ENCODE measurements at regions not wholly inside any gene's neighbourhood (a gene's known extent, or its start where the extent isn't known, plus 50 kb on each side); places are given as distances from the start of the nearest gene placed in this dataset.
A peak's percentile ranks its signal among the peaks of the same experiment; 100 is the strongest.
"Not testable (repeated sequence)": the region's sequence is repeated elsewhere in the genome, so short reads cannot be mapped to it uniquely, and the experiment has no call there.

DNA sequence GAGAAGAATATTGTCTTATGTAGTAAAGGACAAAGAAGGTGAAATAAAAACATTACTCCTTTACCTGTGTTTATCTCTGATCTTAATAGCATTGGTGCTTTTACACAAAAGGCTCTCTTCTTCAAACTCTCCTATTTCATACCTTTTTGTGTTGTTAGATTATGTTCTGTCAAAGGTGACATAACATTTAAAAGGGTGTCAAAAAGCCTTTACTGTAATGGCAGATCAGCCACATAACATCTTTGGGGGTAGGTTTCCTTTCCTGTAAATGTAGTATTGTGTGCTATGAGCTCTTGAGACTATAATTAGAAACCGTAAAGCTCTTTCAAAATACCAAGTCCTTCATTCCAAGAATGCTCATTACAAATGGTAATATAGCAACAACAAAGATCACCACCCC, 400.1 kb downstream of the LNPK start:
- DNase-seq = no peak

DNA sequence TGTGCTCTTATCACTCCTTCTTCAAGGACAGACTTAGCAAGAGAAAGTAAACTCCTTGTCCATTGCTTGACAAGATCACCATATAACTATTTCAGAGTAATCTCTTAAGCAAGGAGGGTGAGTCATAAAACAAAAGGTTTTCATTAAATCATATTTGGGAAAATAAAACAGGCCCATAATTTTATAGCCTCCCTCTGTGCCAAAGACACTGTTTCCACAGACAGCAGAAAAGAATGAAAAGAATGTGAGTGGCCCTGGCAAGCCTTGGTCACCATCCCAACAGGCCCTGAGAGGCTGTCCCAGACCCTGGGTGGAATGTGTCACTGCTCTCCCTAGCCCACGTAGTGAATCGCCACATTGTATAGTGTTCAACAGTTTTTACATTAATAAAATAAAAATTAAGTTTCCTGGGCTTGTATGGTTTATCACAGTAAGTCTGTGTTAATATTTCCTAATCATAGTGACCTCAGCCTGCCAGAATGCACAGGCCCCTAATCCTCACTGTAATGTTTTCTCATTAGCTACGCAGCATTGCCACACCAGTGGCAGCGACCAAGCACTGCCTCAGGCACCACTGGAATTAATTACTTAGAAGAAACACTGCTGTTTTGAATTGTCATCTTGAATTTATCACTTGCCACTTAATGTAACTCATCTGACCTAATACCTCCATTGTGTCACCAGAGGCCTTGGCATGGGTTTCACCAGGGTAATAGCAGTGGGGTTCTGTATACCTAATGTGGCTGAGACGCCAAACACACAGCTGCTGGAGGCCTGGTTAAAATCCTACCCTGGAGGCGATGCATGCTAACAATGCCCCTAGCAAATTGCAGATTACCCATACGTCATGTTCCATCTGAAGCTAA, 401.9 kb downstream of the LNPK start:
- no peak for DNase-seq

DNA sequence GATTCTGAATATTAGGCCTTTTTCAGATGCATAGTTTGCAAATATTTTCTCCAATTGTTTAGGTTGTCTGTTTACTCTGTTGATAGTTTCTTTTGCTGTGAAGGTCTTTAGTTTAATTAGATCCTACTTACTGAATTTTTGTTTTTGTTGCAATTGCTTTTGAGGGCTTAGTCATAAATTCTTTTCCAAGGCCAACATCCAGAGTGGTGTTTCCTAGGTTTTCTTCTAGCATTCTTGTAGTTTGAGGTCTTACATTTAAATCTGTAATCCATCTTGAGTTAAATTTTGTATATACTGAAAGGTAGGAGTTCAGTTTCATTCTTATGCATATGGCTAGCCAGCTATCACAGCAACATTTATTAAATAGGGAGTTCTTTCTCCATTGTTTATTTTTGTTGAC, 404.8 kb downstream of the LNPK start:
- no peak for DNase-seq

DNA sequence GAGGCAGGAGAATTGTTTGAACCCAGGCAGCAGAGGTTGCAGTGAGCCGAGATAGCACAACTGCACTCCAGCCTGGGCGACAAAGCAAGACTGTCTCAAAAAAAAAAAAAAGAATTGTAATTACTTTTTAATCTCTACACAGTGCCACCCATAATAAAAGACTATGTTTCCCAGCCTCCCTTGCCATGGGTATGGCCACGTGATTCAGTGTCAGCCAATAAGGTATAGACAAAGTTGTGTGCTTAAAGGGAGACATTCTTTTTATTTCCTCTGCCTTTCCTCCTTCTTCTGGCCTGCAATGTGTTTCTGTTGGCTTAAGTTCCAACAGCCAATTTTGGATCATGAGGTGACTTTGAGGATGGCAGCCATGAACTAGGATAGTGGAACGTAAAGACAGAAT, 406.9 kb downstream of the LNPK start:
- DNase-seq = no peak

DNA sequence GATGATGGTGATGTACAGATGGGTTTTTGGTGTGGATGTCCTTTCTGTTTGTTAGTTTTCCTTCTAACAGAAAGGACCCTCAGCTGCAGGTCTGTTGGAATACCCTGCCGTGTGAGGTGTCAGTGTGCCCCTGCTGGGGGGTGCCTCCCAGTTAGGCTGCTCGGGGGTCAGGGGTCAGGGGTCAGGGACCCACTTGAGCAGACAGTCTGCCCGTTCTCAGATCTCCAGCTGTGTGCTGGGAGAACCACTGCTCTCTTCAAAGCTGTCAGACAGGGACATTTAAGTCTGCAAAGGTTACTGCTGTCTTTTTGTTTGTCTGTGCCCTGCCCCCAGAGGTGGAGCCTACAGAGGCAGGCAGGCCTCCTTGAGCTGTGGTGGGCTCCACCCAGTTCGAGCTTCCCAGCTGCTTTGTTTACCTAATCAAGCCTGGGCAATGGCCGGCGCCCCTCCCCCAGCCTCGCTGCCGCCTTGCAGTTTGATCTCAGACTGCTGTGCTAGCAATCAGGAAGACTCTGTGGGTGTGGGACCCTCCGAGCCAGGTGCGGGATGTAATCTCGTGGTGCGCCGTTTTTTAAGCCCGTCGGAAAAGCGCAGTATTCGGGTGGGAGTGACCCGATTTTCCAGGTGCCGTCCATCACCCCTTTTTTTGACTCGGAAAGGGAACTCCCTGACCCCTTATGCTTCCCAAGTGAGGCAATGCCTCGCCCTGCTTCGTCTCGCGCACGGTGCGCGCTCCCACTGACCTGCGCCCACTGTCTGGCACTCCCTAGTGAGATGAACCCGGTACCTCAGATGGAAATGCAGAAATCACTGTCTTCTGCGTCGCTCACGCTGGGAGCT, 408.2 kb downstream of the LNPK start:
- DNase-seq = not testable (repeated sequence)

DNA sequence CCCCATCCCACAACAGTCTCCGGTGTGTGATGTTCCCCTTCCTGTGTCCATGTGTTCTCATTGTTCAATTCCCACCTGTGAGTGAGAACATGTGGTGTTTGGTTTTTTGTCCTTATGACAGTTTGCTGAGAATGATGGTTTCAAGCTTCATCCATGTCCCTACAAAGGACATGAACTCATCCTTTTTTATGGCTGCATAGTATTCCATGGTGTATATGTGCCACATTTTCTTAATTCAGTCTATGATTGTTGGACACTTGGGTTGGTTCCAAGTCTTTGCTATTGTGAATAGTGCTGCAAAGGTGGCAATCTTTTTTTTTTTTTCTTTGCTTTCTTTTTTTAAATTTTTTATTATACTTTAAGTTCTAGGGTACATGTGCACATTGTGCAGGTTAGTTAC, 406.7 kb upstream of the ATP5MC3 start:
- DNase-seq = not testable (repeated sequence)

DNA sequence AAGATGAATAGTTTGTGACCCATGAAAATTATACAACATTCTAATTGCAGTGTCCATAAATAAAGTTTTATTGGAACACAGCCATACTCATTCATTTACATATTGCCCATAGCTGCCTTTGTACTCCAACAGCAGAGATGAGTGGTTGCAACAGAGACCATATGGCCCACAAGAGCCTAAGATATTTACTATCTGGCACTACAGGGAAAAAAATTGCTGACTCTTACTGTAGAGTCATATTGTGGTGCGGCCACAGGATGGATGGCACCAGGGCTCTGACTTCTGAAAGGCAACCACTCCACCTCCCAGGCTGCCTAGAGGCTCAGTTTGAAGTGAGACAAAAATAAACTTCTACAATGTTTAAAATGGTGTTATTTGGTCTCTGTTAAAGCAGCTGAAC, 404.0 kb upstream of the ATP5MC3 start:
- no peak for DNase-seq

DNA sequence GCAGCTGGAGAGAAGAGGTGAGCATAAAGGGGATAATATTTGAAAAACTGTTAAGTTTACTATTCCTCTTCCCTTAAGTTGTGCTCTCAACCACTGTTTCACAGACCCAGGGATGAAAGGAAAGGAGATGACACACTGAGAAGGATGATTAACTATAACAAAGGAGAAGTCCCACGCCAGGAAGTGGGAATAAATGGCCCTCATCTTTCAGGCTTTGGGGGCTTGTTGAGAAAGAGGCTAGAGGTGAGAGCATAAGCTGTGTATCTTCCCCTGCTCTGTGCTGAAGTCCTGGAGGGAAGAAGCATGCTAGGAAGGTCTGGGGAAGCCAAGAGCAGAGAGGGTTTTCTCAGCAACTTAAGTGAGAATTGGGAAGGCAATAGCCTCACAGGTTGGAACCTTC, 399.1 kb upstream of the ATP5MC3 start:
- peak; percentile 64 to 69 for DNase-seq

DNA sequence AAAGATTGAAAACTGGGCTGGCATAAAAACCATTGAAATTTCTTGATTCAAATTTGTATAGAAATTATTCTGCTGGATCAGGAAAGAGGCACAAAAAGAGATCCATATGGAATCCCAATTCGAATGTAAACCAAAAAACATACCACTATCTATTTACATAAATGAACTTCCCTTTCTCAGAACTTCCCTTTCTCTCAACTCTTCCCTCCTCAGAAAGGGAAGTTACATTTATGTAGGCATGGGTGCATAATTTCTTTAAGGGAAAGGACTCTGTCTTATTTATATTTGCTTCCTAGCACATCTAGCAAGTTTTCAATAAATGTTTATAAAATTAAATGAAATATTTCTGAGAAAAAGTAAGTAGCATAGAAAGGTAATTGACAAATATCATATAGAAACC, 398.1 kb upstream of the ATP5MC3 start:
- peak; percentile 92 to 98 for DNase-seq

DNA sequence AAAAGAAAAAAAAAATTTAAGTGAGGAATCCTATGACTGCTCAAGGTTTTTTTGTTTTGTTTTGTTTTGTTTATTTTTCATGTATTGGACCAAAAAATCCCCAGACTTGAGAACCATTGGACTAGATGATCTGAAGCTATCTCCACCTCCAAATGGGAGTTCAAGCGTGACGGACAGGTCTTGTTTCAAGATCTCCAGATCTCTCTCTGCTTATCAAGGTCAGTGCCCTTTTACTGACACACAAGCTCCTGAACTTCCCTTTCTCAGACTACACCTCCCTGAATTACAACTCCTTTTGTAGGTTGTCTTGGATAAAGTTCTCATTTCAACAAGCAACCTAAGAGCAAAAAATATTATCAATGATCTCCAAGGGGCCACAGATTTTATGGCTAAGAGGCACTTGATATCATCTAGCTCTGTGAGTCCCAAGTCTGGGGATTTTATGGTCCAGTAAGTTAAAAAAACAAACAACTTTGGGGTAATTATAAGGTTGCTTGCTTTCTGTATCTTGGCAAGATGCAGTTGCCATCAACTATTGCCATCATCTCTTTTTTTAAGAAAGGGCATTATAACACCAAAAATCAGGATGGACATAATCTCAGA, 396.0 kb upstream of the ATP5MC3 start:
- DNase-seq = peak; percentile 28 to 38

DNA sequence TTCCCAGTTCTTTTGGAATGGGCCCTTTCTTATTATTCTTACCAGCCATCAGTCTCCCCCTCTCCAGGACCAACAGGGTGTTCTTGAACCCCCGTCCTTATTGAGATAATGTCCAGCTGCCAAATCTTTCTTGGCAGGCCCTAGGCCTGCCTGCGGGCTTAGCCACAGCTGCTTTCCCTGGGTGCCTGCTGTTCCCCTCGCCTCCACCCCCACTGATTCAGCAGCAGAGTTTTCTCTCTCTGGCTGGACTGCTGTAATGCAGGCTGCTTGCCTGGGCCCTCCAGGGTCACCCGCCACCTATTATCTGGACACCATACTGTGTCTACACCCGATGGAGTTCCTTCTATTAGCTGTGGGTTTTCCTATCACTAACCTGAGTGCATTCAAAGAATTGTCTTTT, 395.4 kb upstream of the ATP5MC3 start:
- DNase-seq = no peak

DNA sequence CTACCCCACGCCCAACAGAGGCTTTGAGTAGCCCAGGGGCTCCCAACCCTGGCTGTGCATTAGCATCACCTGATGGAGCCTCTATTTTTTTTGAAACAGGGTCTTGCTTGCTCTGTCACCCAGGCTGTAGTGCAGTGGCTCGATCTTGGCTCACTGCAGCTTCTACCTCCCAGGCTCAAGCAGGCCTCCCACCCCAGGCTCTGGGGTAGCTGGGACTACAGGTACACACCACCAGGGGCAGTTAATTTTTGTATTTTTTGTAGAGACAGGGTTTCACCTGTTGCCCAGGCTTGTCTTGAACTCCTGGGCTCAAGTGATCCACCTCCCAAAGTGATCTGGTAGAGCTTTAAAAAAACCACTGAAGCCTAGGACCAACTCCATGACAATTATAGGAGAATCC, 394.8 kb upstream of the ATP5MC3 start:
- no peak for DNase-seq

DNA sequence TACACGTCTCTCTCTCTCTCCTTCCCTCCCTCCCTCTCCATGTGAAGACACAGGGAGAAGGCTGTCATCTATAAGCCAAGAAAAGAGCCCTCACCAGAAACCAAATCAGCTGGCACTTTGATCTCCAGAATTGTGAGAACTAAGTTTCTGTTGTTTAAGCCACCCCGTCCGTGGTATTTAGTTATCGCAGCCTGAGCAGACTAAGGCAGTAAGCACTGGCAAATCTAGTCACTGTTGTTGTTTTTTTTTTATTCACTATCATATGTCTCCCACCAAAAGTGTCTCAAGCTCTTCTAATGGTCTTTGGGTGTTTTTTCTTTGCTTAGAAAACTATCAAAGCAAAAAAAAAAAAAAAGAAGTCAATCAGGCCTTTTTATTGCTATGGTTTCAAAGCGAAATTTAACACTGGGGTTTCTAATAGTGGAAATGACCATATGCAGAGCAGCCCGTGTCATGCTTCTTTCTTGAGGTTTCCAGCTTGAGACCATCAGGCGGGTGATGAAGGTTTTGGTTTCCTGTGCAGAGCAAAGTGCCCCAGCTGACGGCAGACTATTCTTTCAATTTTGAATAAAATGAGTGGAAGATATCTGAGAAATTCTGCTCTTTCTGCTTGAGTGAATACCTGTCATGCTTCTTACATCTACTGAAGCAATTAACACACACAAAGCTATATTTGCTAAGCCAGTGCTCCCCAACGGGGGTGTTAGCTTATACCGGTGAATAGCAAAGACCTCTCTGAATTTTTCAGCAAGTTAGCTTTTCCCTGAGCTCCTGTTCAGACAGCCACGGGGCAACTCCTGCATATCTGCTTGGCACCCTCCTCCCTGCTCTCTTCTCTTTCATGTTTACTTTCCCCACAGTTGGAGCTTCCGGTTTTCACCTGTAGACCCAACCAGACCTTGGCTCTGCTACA, 394.1 kb upstream of the ATP5MC3 start:
- peak; percentile 95 for DNase-seq

DNA sequence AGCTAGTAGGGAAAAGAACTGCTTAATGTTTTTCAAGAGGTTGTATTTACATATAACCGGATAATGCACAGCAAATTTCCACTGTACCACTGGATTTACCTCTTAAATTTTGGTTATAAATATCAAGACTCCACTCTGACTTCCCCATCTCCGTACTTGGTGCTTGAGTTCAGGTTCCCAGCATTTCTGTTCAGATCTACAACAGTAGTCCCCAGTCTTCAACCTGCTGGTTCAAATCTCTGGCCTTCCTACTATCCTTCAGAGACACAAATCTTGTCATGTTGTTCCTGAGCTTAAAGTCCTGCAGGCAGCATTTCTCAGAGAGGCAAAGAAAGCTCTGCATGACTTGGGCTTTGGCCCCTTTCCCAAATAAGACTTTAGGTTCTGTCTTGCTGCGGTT, 392.6 kb upstream of the ATP5MC3 start:
- DNase-seq = no peak

DNA sequence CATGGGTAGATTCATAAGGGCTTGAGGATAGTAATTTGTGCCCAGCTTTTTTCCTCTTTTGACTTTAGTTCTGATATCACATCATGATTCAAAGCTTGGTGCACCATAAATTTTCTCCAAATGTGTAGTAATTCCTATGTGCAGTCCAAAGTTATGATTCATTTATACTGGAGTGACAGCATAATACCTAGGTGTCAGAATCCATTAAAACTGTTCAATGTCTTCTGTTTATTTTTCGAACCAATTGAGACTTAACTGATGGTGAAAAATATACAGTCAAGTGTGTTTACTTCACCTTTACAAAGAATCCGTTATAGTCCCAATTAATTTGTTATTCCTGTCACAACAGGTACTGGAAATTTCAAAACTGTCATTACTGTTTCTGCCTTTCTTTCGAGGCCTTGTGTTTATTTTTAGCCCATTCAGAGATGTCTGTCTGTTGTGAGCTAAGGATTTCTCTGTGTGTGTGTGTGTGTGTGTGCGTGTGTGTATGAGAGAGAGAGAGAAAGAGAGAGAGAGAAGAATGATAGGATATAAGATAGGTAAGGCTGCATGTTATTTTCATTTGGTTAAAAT, 389.7 kb upstream of the ATP5MC3 start:
- DNase-seq = no peak

DNA sequence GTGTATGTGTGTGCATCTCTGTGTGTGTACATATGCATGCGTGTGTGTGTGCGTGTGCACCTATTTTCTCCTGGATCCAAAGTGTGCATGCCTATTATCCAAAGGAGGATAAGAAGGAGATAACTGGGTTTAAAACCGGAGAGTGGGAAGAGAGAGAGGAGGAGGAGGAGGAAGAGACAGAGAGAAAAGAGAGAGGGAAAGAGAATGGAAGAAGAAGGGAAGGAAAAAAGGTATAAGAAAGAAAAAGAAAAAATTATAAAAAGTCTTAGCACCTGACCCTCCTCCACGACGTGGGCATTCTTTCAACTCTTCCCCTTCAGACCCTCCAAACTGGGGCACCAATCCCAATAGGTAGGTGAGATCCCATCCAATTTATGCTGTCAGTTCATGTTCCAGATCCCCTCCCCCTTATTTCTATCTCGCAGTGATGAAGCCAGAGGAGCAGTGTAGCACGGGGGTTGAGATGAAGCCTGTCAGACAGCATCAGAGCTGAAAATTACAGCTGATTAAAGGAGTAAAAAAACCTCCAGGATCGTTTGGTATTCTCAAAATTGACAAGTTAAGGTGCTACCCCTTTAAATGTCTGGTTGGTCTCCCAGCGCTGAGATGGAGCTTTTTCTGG, 386.7 kb upstream of the ATP5MC3 start:
- no peak for DNase-seq

DNA sequence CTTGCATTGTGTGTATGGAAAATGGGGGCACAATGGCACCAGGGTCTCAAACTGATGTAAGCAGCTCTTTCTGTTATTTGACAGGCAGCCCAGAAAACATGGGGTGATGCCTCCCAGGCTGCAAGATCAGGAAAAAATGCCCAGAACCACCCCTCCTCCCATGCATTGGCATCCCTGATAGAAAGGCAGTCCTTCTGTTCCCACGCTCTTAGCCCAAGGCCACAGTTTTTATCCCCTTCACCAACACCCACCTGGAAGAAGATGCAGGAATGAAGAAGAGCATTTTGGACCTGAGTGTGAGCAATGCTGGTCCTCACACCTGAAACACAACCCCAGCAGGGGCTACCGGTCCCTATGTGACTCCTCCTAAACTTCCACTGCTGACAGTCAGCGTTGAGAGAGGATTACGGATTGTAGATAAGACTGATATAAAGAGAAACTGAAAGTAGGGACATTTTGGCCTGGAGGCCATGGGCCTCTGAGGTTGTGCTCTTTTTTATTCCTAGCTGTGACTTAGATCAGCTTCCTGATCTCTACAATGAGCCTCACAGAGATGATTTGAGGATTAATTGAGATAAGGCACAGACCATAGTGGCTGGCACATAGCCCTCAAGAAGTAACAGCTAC, 386.0 kb upstream of the ATP5MC3 start:
- DNase-seq = no peak

DNA sequence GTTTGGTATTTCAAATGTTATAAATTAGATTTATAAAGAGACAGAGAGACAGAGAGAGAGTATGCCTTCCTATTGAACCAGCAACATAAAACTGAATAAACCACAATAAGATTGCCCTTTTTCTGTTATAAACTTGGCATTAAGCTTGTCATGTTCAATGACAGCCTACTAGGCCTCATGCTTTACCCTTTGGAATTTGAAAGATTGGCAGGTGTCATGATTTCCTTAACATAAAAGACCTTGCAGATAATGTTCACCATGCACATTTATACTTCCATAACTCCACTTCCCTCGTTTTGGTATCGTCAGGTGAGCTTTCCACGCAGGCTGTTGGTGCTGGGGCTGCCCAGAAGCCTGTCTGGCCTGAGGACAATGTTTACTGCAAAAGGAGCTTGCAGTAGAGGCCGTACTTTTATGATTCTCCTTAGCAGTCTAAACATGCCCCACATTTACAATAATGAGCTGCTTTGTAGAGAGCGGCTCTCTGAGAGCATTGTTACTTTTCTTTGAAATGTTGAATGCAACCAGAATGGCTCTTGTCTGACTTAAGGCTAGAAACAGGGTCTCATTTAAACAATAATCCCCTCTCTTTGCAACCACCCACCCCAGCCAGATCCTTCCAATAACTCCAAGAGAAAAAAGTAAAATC, 379.1 kb upstream of the ATP5MC3 start:
- DNase-seq = no peak

DNA sequence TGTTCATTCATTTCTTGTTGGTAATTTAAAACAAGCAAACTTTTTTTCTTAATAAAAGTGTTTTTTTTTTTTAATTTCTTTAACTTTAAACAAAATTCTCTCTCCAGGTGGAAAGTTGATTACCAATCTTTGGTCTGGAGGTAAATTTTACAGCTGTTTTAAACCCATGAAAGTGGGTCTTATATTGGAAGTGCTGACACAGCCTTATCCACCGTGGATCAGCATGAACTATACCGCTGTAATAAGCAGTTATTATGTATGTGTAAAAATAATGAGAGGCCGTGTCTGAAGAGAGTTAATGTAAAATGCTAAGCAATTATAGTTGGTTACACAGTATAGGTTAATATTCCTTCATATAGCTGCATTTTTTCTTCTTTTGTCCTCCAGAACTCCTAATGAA, 378.1 kb upstream of the ATP5MC3 start:
- DNase-seq = no peak

DNA sequence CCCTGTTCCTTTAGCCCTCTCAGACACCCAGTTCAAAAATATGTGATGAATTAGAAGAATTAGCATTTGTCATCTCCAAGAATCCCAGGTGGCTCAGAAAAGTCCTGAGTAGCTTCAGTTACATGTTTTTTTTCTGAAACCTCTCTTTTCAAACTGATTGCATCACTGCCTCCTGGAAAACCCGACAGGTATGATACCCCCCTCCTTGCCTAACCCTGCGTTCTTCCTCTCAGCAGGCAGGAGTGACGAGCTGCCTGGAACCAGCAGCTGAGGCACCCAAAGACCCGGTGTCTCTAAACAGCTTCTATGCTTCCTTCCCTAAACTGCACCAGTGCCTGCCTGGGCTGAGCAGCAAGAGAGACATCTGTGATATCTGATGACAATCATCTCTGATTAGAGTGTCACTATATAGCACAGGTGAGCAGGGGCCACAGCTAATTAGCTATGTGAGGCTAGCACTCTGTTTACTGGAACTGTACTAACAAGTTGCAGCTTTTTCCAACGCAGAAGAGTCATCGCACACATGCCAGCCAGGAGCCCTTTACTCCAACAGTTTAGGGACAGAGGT, 376.4 kb upstream of the ATP5MC3 start:
- peak; percentile 39 to 60 for DNase-seq
